ENCODE measurements at regions not wholly inside any gene's neighbourhood (a gene's known extent, or its start where the extent isn't known, plus 50 kb on each side); places are given as distances from the start of the nearest gene placed in this dataset.

DNA sequence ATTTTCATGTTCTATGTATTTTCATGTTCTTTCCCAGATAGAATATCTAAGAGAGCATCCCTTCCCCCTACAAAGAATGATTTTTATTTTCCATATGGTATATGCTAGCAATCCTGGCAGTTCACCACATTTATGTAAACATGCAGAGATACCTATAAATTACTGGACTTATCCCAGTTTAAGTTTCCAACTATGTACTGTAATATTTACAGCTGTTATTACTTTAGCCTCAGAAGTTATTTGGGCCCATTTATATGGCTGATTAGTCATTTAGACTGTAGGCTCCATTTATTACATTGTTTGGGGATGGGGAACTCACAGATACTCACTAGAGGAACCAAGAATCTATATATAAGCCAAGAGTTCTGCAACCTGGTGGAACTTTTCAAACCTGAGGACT lies 84.8 kb upstream of the WARS2 start:
- Histone ChIP-seq H3K4me1 (no peaks in the 10 kb centered on the region), H3K4me3 (no peak overlapping the region), H3K27ac (no peak overlapping the region), H3K9me3 (no peaks in the 10 kb centered on the region), H3K36me3 (no peaks in the 10 kb centered on the region), H3K27me3 (no peaks in the 10 kb centered on the region)
- TF ChIP-seq, protein P1, sequence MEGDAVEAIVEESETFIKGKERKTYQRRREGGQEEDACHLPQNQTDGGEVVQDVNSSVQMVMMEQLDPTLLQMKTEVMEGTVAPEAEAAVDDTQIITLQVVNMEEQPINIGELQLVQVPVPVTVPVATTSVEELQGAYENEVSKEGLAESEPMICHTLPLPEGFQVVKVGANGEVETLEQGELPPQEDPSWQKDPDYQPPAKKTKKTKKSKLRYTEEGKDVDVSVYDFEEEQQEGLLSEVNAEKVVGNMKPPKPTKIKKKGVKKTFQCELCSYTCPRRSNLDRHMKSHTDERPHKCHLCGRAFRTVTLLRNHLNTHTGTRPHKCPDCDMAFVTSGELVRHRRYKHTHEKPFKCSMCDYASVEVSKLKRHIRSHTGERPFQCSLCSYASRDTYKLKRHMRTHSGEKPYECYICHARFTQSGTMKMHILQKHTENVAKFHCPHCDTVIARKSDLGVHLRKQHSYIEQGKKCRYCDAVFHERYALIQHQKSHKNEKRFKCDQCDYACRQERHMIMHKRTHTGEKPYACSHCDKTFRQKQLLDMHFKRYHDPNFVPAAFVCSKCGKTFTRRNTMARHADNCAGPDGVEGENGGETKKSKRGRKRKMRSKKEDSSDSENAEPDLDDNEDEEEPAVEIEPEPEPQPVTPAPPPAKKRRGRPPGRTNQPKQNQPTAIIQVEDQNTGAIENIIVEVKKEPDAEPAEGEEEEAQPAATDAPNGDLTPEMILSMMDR (IDR thresholded peaks at IDR 0.05) = no peak
- intact Hi-C loops (cut with DNase I; ENCODE audit: low total_unique reads) = no loop called here
- no peak for DNase-seq

DNA sequence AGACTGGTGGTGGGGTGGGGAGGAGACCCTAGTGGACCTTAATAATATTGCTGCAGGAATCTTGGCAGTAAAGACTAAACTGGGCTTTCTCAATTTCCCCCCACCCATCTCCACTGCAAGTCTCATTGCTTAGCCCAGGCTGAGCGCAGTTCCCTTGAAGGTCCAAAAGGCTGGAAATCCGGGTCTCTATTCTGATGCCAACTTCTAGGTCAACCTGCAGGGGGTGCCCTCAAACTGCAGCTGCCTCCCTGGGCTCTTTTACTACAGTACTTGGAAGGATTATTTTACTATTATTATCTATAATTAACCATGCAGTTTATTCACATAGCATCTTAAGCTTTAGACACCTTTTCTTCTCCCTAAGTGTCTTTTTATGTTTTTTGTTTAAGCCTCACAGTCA lies 85.4 kb upstream of the WARS2 start:
- intact Hi-C loops (cut with DNase I; ENCODE audit: low total_unique reads) = no loop called here
- no peaks in the 10 kb centered on the region for H3K36me3 ChIP-seq
- TF ChIP-seq, protein P1 (IDR thresholded peaks at IDR 0.05) = no peak
- DNase-seq = no peak
- no peaks in the 10 kb centered on the region for H3K9me3 ChIP-seq
- no peaks in the 10 kb centered on the region for H3K27me3 ChIP-seq
- H3K4me1 ChIP-seq = no peaks in the 10 kb centered on the region
- H3K4me3 ChIP-seq = no peak overlapping the region
- H3K27ac ChIP-seq = no peak overlapping the region

DNA sequence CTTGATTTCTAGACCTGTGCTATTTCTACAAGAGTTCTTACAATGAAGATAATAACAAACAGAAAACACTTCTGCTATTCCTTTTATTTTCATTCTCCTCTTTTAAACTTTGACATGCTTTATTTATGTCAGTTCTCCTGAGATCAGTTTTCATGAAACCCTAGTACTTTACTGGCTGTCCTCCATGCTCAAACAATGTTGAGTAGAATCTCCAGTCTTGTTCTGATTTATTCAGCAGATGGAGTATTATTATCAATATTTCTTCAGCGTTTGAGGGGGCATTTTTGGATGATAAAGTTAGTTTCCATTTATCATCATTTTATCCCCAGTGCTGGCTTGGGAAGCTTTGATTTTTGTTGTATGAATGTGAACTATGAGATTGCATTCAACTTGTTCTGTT lies 85.9 kb upstream of the WARS2 start:
- intact Hi-C loops (cut with DNase I; ENCODE audit: low total_unique reads) = no loop called here
- no peaks in the 10 kb centered on the region for H3K4me1 ChIP-seq
- DNase-seq = no peak
- no peak overlapping the region for H3K4me3 ChIP-seq
- no peaks in the 10 kb centered on the region for H3K27me3 ChIP-seq
- H3K36me3 ChIP-seq = no peaks in the 10 kb centered on the region
- H3K27ac ChIP-seq = no peak overlapping the region
- TF ChIP-seq, protein P1 (IDR thresholded peaks at IDR 0.05) = no peak
- no peaks in the 10 kb centered on the region for H3K9me3 ChIP-seq

DNA sequence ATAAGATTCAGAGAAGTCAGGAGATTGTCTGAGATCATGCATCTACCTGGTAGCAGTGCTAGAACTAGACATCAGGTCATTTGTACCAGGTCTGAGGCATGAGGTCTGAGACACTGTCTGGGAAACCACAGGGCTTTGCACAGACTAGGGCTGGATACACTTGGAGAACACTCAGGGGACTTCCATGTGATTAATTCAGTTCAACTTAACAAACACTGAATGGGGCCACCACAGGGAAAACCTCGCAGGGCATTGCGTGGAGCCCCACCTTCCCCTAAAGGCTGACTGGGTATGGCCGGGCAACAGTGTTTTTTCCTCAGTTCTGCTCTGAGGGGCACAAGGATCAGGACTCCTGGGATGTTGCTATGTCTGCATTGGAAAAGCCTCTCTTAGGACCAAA lies 86.5 kb upstream of the WARS2 start:
- H3K27me3 ChIP-seq = no peaks in the 10 kb centered on the region
- H3K4me3 ChIP-seq = no peak overlapping the region
- no peak overlapping the region for H3K27ac ChIP-seq
- intact Hi-C loops (cut with DNase I; ENCODE audit: low total_unique reads) = no loop called here
- H3K36me3 ChIP-seq = no peaks in the 10 kb centered on the region
- no peak for DNase-seq
- TF ChIP-seq, protein P1 (IDR thresholded peaks at IDR 0.05) = no peak
- no peaks in the 10 kb centered on the region for H3K9me3 ChIP-seq
- no peaks in the 10 kb centered on the region for H3K4me1 ChIP-seq

DNA sequence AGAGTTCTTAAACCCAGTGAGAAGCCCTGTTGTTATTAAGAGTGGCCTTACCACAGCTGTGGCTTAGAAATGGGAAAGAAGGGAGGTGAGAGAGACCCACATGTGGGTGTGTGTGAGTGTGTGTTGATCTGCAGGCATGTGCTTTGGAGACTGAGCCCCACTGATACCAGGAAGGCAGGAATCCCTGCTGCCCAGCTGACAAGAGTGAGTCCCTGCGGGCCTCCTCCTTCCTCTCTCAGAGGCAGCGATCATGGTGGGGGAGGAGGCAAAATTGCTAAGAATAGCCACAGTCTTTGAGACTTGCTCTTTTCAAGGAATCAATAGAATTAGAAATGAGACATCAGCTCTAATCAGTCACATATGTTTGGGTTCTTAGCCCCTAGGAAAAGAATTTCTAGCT lies 87.0 kb upstream of the WARS2 start:
- Histone ChIP-seq H3K27me3 (no peaks in the 10 kb centered on the region), H3K36me3 (no peaks in the 10 kb centered on the region), H3K4me3 (no peak overlapping the region), H3K4me1 (no peaks in the 10 kb centered on the region), H3K9me3 (no peaks in the 10 kb centered on the region), H3K27ac (no peak overlapping the region)
- DNase-seq = no peak
- TF ChIP-seq, protein P1 (IDR thresholded peaks at IDR 0.05) = no peak
- intact Hi-C loops (cut with DNase I; ENCODE audit: low total_unique reads) = no loop called here

DNA sequence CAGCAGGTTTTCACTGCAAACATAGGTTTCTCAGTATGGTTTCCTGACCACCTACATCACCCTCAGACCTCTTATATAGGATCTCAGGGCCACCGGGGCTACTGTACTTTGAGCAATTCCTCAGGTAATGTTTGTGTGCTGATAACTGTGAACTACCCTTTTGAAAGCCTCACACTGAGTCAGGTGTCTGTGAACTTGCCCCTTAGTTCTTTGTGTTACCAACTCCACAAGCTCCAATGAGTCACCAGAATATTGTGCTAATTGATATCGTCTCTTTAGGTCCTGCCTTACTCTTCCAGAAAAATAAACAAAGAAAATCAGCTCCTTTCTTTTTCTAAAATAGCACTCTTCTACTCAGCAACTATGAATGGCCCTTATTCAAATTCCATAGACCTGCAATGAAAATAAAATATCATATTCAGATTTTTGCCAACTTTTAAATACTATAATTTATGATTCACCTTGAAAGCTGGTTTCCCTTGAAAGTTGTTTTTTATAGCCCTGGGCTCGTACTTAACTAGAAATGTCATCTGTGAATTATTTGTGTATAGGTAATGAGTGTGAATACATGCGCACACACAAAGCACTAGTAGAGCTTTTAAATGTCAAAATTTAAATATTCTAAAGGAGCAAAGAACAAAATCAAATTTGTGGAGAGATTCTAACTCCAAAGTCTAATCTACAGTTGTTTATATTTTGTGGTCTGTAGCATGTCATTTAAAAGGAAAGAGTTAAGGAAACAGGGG lies 88.1 kb upstream of the WARS2 start:
- TF ChIP-seq, protein P1 (IDR thresholded peaks at IDR 0.05) = no peak
- Histone ChIP-seq H3K4me3 (no peak overlapping the region), H3K27me3 (no peaks in the 10 kb centered on the region), H3K9me3 (no peaks in the 10 kb centered on the region), H3K27ac (no peak overlapping the region), H3K4me1 (no peaks in the 10 kb centered on the region), H3K36me3 (no peaks in the 10 kb centered on the region)
- intact Hi-C loops (cut with DNase I; ENCODE audit: low total_unique reads) = no loop called here
- DNase-seq = no peak
